Activated CD4-positive, alpha-beta T cell treated with anti-CD3 and anti-CD28 coated beads, Interleukin-2, amount 50 U/mL, for 24 hours (primary cell): ENCODE measurements at regions not wholly inside any gene's neighbourhood (a gene's known extent, or its start where the extent isn't known, plus 50 kb on each side); places are given as distances from the start of the nearest gene placed in this dataset.
"Not testable (repeated sequence)": the region's sequence is repeated elsewhere in the genome, so short reads cannot be mapped to it uniquely, and the experiment has no call there.

ENCODE experiments used
- DNase-seq, 2 donors: peaks; one replicate each; pipeline ENCODE4 v3.0.0-alpha.2; 2020; ENCODE audit warnings: low read depth in 1 of 2, low spot score in 1 of 2

DNA sequence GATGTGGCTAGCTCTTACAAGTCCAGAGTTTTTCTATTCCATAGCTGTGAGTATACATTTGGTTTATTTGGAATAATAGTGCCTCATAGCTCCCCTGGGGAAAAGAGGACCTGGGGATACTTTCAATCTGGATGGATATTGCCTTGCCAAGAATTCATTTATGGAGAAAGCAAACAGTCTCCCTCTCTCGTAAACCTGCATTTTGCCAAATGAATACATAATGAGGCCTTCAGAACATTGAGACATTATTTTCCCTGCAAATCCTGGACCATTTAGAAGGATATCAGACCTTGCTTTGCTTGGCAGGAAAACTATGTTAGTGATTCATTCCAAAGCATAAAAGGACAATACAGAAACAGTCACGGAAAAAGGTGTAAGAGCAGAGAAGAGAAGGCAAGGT, 569.6 kb upstream of the BRINP1 start:
- no peak for DNase-seq

DNA sequence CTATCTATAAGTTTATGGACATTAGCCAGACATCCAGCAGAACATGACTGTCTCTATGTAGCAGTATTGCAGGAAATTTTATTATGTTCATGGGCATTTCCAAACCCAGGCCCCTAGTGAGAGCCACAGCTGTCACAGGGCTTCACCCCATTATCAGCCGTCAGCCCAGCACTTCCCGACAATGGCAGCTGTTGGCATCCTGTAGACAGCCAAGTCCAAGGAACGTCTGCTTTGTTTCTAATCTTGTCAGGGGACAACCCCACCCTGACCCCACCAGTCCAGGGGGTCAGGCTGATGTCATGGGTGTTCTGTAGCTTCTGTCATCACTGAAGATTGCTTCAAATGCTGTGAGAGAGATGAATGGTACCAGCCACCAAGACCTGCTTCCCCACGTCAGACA, 565.3 kb upstream of the BRINP1 start:
- DNase-seq, result no peak

DNA sequence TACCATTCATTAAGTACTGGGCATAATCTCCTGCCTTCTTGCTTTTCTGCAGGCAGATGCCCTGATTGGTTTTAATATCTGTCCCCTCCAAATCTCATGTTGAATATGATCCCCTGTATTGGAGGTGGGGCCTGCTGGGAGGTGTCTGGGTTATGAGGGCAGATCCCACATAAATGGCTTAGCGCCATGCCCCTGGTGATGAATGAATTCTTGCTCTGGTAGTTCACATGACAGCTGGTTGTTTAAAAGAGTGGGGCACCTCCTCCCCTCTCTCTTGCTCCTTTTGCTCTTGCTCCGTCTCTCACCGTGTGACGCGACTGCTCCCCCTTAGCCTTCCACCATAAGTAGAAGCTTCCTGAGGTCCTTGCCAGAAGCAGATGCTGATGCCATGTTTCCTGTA, 564.0 kb upstream of the BRINP1 start:
- no peak for DNase-seq

DNA sequence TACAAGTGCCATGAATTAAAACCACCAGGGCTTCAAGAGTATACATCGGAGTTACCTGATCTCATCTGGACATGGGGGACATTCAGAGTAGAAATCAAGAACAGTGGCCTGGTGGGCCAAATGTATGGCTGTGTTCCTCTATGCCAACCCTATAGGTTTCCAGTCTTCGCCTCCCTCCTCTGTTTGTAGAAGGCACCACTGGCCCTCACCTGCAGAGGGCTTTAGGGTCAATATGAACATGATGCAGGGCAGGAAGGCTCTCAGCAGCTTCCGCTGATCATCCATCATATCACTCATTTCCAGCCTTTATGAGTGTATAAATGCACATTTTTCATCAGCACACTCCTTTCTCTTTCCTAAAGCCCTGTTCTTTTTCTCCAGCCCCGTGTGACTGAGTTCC, 555.5 kb upstream of the BRINP1 start:
- DNase-seq, result no peak

DNA sequence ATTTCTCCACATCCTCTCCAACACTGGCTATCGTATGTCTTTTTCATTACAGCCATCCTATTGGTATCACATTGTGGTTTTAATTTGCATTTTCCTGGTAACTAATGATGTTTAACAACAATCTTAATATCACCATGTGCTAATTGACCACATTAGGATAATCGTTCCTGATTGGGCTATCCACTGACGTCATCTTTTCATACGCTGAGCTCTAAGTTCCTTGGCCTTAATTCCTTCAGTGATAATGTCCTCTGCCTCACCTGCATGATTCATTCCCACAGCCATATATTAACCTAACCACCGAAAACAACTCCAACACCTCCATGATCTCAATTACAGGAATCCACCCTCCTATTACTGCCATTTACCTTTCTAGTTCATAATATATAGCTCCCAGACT, 547.9 kb upstream of the BRINP1 start:
- no peak for DNase-seq

DNA sequence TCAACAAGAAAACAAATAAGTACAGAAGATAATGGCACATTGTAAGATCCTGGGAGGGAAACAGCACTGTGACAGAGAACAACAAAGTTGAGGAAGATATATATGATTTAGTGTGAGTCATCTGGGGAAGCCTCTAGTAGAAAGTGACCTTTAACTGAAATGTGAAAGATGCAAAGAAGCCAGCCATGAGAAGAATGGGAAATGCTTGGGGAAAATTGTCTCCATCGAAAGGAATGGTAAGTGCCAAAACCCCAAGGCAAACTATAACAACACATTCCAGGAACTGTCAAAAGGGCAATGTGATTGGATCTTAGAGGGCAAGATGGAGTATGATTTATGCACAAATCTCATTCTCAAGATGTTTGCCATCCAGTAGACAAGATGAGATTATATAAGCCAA, 537.8 kb upstream of the BRINP1 start:
- DNase-seq, result no peak

DNA sequence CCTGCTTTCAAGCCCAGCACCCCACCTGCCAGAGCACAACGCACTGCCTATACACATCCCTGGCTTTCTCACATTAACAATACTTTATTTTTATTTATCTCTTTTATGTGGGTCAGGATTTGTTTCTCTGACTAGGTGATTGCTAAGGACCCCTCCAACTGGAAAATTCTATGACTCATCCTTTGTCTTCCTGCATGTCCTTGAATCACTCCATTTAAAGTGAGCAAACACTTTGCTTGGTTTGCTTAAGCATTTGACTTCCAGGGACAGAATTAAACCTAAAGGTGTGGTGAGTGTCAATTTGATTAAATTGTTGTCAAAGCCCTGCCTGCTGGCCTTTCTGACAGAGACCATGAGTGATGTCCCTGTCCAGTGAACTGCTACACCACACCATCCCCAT, 536.5 kb upstream of the BRINP1 start:
- no peak for DNase-seq

DNA sequence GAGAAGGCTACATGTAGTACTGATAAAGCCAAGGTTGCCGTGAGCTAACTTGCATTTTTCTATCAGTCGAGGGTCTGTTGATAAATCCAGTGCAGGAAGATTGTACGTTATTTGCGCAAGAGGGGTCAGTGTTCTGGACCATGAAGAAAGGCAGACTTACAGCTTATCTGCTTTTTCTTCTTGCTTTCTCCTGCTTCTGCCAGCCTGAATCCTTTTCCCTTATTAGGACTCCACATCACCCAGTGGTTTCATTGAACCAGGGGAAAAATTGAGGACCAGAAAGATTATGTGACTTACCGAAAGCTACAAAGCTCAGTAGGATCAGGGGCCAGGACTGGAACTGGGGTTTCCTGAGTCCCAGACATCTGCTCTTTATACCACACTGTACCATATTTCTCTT, 534.6 kb upstream of the BRINP1 start:
- no peak for DNase-seq

DNA sequence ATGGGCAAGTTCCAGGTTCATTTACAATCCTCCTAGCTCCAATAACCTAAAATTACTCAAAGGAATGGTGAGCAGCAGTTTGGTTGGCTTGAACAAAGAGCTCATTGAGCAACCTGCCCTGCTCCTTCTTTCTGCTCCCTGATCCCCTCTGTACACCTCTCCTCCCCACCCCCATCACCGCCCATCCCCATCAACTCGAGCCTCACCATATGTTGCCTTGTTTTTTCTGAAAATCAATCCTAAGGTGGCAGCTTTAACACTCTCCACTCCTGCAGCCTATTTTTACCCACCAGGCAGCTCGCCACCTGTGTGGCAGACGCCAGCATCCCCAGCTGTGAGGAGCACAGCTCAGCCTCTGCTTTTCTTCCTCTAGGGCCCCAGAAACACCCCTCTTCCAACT, 533.4 kb upstream of the BRINP1 start:
- no peak for DNase-seq

DNA sequence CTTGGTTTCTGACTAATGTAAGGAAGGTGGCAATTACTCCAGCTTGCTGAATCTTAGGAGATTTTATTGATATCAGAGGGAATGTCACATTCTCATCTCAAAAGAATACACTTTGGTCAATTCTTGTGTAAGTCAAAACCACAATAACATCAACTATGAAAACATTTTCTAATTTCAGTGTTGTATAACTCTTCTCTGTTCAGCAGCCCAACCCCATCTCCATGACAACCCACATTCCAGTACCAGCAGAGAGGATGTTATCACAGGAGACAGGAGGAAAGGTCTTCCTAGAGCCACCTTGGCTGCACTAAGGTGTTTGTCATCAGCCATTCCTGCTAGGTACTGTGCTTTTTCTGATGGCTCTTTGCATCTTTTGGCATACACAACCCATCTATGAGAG, 529.1 kb upstream of the BRINP1 start:
- DNase-seq, result no peak

DNA sequence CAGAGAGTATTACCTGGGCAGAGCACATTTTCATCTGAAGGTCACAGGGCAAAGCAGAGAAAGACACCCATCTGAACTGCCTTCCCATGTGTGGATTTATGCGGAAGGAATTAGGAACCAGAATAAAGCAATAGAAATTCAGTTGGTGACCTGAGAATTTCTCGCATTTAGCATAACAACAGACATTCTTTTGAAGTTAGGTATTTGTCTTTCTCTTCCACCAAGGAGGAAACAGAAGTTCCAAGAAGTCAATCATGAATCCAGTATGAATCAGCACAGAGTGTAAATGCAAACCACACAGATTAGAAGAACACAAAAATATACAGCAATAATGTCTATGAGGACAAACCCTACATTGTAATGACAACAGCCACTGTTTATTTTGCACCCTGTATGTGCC, 515.2 kb upstream of the BRINP1 start:
- DNase-seq, result no peak

DNA sequence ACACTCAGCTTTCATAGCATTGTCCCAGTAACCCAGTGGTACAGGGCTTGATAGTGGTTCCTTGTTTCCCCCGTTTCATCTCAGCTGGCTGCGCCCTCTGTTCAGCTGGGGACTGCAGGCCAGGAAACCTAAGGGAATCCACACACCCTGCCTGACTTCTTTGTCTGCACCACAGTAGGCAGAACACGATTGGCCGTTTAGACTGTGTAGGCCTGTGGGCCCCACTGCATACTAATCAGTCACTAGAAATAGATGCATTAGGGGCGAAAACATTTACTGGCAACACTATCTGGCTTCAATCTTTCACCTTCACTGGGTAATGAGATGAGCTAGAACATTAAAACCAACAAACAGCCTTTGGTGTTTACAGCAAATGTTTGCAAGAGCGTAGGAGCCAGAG, 512.7 kb upstream of the BRINP1 start:
- no peak for DNase-seq

DNA sequence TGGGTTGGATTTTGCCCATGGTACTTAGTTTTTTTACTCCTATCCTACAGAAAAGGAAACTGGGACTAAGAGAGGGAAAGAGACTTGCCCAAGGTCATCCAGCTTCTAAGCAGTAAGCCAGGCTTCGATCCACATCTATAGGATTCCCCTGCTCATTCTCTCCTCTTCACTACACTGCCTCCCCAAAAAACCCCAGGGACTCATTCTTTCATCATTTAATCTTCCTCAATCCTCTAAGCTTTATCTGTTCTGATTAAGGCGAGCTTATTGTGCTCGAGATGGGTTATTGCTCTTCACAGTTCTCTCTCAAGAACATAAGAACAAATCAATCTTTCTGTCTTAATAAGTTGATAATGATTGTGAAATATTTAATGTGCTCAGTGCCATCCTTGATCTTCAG, 511.1 kb upstream of the BRINP1 start:
- no peak for DNase-seq

DNA sequence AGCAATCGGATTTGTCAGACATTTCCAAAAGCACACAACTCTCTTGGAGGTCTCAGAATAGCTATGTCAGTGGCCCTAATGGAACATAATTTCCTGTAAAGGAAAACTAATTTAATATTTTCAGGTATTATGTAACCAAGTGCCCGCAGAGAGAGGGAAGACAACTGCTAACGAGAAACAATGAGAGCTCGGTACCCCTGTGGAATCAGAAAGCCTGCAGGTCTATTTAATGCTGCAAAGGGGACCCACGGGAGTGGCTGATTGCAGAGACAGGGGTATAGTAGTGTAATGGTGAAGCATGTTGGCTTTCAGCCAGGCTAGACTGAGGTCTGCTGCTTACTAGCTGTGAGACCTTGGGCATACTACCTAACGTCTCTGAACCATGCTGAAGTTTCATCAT, 508.1 kb upstream of the BRINP1 start:
- no peak for DNase-seq

DNA sequence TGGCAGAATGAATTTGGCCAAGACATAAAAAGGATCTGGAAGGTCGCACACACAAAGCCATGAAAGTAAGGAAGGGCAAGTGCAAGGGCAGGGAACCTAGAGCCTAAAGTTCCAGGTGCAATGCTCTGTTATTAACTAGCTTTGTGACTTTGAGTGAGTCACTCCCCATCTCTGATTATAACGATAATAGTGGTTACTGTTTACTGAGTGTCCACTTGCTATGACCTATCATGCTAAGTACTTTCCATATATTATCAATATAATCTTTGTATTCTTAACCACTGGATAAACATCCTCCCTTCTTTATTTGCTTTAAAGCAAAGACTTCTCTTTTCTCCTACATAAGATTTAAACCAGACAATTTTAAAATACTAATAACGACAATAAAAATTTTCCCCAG, 504.6 kb upstream of the BRINP1 start:
- DNase-seq, result no peak

DNA sequence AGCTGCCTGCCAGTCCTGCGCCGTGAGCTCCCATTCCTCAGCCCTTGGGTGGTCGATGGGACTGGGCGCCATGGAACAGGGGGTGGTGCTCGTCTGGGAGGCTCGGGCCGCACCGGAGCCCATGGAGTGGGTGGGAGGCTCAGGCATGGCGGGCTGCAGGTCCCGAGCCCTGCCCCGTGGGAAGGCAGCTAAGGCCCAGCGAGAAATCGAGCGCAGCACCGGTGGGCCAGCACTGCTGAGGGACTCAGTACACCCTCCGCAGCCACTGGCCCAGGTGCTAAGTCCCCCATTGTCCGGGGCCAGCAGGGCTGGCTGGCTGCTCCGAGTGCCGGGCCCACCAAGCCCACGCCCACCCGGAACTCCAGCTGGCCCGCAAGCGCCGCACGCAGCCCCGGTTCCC, 501.0 kb upstream of the BRINP1 start:
- not testable (repeated sequence) for DNase-seq

DNA sequence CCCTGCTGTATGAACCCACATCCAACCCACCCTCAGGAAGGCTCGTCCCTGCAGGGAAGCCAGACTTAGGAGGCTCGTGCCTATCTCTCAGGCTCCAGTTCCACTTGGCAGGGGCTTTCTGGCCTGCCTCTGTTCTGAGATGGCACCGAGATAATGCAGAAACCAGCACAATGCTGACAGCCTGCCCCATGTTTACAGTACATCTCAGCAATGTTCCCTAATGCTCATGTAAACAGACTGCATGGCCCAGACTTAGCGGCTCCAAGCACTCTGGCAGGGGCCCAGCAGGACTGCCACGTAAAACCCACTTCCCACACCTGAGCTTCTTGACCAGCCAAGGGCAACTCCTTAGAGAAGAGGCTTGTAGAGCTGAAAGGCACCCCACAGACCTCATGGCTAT, 499.5 kb upstream of the BRINP1 start:
- DNase-seq, result no peak

DNA sequence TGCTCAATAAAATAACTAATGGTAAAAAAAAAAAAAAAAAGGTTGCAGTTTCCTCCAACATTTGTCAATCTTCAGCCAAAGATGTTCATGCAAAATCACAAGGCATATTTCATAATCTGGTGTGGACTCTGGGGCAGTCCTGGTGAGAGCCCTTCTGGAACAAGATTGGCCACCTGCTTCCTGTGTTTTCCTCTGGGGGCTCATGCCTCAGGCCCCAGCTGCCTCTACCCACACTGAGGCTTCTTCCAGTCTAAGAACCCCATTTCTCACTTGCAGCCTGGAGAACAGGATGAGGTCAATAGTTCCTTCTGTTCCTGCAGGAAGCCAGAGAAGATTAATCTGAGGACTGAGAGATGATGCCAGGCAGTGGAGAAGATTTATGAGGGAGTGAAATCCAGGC, 492.6 kb upstream of the BRINP1 start:
- no peak for DNase-seq

DNA sequence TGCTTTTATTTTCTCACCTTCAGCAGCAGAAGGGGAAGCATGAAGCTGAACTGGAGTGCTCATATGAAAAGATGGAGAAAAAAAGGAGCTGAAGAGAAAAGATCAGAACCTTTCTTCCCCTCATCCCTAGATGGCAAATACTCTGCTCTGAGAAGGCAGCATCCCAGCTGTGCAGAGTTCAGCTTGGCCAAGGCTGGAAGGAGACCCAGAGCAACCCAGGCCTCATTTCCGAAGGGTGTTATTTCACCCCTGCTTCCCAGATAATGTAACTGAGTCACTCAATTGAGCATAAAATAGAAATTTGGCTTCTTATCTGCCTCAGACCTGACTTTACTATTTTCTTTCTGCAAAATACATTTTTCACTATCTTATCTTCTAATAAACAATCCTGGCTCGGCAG, 489.9 kb upstream of the BRINP1 start:
- DNase-seq, result no peak

DNA sequence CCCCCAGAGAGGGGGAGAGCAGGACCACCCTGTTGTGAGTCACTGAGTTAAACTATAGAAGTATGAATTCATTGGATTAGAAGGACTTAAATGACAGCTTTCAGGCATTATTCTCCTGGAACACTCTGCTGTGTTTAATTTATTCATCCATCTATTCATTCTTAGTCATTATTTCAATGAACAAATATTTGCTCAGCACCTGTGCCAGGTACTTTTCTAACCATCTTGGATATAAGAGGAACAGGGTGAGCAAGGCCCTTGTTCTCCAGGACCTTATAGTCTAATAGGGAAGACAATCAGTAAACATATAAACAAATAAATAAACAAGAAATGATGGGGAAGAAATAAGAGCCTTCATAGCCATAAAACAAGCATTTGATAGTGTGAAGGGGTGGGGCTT, 483.9 kb upstream of the BRINP1 start:
- DNase-seq, result no peak

DNA sequence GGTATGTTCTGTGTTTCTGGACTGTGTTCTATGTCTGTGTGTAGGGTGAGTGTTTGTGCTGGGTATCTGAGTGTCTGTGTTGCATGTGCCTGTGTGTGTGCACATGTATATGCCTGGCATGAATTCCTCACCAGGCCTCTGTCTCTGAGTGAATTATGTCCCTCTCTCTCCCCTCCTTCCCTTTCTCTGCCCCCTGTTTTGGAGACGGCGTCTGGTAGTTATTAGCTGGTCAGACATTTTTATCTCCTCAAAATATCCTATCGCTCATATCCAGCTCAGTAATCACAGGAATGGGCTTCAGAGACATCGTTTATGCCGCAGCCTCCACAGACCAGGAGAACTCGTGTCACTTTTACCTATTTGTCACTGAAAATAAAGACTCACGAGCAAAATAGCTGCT, 483.2 kb upstream of the BRINP1 start:
- no peak for DNase-seq

DNA sequence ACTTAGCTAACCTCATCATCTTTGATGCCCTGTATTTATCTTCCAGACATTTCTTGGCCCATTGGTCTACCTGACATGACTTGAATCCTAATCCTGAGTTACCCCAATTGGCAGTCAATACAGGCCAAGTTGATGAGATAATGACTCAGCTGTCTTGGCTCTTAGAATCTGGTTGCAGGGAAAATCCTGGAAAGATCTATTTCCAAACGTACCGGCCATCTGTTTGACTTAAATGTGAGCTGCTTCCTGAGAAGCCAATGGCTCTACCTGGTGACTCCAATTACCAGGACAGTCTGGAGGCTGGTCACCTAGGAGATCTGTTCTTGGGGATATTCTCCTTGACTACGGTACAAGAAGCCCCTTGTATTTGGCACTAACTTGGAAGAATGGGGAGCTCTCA, 475.2 kb upstream of the BRINP1 start:
- no peak for DNase-seq

DNA sequence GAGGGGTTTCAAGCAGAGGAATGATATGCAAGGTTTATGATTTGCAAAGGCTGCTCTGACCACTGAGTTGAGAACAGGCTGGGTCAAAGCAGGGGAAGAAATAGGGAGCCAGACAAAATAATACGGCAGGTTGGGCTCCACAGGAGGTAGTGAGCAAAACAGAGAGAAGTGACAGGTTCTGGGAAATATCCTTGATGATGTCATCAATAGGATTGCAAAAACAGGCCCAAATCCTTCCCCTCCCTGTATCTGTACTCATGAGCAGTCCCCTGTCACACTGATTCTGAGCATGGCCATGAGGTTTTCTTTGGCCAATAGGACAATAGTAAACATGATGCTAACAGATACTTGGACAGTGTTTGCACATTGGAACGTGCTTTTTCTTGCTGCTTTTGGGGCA, 471.8 kb upstream of the BRINP1 start:
- no peak for DNase-seq

DNA sequence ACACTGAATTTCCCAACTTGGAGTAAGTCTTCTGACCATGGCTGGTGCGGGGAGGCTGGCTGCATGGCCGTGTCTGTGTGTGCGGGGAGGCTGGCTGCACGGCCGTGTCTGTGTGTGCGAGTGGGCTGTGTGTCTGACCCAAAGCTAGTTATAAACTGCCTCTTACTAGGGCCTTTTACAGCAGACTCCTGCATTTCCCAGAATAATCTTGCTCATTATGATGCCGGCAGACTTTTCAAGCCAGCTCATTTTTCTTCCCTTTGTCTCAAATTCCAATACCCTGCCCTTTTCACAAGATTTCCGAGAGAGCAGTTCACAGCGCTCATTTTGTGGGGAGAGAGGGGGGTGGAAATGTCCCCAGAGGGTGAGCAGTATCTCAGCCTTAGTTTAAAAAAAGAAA, 470.7 kb upstream of the BRINP1 start:
- no peak for DNase-seq

DNA sequence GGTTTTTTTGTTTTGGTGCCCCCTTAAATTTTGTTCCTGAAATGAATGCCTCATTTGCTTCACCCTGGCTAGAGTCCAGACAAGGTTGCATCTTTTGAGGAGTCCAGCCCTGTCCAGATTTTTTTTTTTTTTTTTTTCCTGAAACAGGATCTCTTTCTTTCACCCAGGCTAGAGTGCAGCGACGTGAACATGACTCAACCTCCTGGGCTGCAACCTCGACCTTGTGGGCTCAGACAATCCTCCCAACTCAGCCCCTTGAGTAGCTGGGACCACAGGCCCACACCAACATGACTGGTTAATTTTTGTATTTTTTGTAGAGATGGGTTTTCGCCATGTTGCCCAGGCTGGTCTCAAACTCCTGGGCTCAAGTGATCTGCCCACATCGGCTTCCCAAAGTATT, 469.0 kb upstream of the BRINP1 start:
- no peak for DNase-seq
